ENCODE measurements at regions not wholly inside any gene's neighbourhood (a gene's known extent, or its start where the extent isn't known, plus 50 kb on each side); places are given as distances from the start of the nearest gene placed in this dataset.

DNA sequence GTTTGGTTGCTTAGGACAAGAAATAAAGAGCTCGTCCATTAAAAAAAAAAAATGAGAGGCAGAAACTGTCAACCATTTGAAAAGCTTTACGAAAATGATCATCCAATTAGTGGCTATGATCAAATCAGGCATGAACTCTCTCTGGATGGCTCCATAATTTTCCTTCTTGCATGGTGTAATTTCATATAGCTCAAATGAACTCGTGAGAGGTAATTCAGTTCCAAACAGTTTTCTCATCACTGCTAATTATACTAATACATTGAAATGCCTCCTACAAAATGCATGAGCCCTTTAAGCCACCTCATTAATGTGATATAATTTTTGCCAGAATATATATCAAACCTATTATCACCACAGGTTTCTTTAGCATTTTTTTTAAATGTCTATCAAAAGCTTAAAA is 239.5 kb upstream of the MEIS2 start:
- Histone ChIP-seq H3K27ac (ENCODE audit: low read depth) (no peak overlapping the region), H4K20me1 (replicated peaks; ENCODE audit: insufficient read depth) (no peaks in the 10 kb centered on the region), H3K4me2 (no peak overlapping the region), H3K9me2 (ENCODE audit: insufficient read depth) (no peaks in the 10 kb centered on the region), H3F3A (replicated peaks; ENCODE audit: low read depth) (no peaks in the 10 kb centered on the region), H3K36me3 (ENCODE audit: insufficient read depth) (no peaks in the 10 kb centered on the region), H2AFZ (no peak overlapping the region), H3K27me3 (ENCODE audit: insufficient read depth) (no peaks in the 10 kb centered on the region), H3K4me1 (ENCODE audit: insufficient read depth) (no peaks in the 10 kb centered on the region), H3K4me3 (no peak overlapping the region), H3K79me2 (replicated peaks; ENCODE audit: insufficient read depth) (no peaks in the 10 kb centered on the region)
- Mint-ChIP-seq H3K4me3 (no peak overlapping the region), H3K4me1 (no peaks in the 10 kb centered on the region), H3K27me3 (ENCODE audit: insufficient read depth, low read depth, poor library complexity) (no peaks in the 10 kb centered on the region), H3K27ac (no peak overlapping the region), H3K36me3 (ENCODE audit: low read depth) (no peaks in the 10 kb centered on the region), H3K9me3 (no peaks in the 10 kb centered on the region; the same call in 2 of the 3 replicates)
- no peak for DNase-seq (ENCODE audit: low spot score)
- TF ChIP-seq NANOG (IDR thresholded peaks at IDR 0.05; ENCODE audit: borderline replicate concordance) (no peak), EZH2phosphoT487 (IDR thresholded peaks at IDR 0.05; ENCODE audit: unreplicated experiment) (no peak), EZH2 (IDR thresholded peaks at IDR 0.05; ENCODE audit: low read depth, unreplicated experiment) (no peak), POLR2AphosphoS5 (IDR thresholded peaks at IDR 0.05; ENCODE audit: low read depth) (no peak), ZNF114 (CRISPR knock-in tag; IDR thresholded peaks at IDR 0.05) (no peak), JUNB (IDR thresholded peaks at IDR 0.05; ENCODE audit: unreplicated experiment) (no peak), STAT1 (IDR thresholded peaks at IDR 0.05; ENCODE audit: unreplicated experiment) (no peak)
- TF ChIP-seq, protein P1, sequence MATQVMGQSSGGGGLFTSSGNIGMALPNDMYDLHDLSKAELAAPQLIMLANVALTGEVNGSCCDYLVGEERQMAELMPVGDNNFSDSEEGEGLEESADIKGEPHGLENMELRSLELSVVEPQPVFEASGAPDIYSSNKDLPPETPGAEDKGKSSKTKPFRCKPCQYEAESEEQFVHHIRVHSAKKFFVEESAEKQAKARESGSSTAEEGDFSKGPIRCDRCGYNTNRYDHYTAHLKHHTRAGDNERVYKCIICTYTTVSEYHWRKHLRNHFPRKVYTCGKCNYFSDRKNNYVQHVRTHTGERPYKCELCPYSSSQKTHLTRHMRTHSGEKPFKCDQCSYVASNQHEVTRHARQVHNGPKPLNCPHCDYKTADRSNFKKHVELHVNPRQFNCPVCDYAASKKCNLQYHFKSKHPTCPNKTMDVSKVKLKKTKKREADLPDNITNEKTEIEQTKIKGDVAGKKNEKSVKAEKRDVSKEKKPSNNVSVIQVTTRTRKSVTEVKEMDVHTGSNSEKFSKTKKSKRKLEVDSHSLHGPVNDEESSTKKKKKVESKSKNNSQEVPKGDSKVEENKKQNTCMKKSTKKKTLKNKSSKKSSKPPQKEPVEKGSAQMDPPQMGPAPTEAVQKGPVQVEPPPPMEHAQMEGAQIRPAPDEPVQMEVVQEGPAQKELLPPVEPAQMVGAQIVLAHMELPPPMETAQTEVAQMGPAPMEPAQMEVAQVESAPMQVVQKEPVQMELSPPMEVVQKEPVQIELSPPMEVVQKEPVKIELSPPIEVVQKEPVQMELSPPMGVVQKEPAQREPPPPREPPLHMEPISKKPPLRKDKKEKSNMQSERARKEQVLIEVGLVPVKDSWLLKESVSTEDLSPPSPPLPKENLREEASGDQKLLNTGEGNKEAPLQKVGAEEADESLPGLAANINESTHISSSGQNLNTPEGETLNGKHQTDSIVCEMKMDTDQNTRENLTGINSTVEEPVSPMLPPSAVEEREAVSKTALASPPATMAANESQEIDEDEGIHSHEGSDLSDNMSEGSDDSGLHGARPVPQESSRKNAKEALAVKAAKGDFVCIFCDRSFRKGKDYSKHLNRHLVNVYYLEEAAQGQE (IDR thresholded peaks at IDR 0.05; ENCODE audit: unreplicated experiment): no peak
- no peak for ATAC-seq

DNA sequence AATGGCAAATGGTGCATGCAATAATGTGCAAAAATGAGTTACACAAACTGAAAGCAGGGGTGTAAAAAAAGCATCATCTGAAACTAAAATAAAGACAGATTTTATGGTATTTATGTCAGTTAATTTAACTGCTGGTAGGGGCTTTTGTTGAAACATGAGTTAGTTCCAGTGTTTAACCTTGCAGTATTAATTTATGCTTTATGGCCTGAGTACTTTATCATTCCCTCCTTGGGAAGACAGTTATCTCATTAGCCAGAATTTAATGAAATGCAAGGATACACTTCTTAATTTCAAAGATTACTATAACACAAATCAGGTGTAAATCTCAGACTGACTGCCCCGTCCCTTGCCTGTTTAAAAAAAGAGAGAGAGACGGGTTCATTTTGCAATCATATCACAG is 240.1 kb upstream of the MEIS2 start:
- no peak for ATAC-seq
- H3K4me3 ChIP-seq: no peak overlapping the region
- TF ChIP-seq ZNF114 (CRISPR knock-in tag; IDR thresholded peaks at IDR 0.05) (no peak), STAT1 (IDR thresholded peaks at IDR 0.05; ENCODE audit: unreplicated experiment) (no peak), CREB1 (CRISPR knock-in tag; IDR thresholded peaks at IDR 0.05; ENCODE audit: low read depth) (no peak), EZH2 (IDR thresholded peaks at IDR 0.05; ENCODE audit: low read depth, unreplicated experiment) (no peak), ZNF331 (CRISPR knock-in tag; IDR thresholded peaks at IDR 0.05; ENCODE audit: low read depth) (no peak), POLR2AphosphoS5 (IDR thresholded peaks at IDR 0.05; ENCODE audit: low read depth) (no peak), JUNB (IDR thresholded peaks at IDR 0.05; ENCODE audit: unreplicated experiment) (no peak)
- TF ChIP-seq, protein P2, sequence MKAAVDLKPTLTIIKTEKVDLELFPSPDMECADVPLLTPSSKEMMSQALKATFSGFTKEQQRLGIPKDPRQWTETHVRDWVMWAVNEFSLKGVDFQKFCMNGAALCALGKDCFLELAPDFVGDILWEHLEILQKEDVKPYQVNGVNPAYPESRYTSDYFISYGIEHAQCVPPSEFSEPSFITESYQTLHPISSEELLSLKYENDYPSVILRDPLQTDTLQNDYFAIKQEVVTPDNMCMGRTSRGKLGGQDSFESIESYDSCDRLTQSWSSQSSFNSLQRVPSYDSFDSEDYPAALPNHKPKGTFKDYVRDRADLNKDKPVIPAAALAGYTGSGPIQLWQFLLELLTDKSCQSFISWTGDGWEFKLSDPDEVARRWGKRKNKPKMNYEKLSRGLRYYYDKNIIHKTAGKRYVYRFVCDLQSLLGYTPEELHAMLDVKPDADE (IDR thresholded peaks at IDR 0.05): no peak
- TF ChIP-seq, protein P3, sequence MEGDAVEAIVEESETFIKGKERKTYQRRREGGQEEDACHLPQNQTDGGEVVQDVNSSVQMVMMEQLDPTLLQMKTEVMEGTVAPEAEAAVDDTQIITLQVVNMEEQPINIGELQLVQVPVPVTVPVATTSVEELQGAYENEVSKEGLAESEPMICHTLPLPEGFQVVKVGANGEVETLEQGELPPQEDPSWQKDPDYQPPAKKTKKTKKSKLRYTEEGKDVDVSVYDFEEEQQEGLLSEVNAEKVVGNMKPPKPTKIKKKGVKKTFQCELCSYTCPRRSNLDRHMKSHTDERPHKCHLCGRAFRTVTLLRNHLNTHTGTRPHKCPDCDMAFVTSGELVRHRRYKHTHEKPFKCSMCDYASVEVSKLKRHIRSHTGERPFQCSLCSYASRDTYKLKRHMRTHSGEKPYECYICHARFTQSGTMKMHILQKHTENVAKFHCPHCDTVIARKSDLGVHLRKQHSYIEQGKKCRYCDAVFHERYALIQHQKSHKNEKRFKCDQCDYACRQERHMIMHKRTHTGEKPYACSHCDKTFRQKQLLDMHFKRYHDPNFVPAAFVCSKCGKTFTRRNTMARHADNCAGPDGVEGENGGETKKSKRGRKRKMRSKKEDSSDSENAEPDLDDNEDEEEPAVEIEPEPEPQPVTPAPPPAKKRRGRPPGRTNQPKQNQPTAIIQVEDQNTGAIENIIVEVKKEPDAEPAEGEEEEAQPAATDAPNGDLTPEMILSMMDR (conservative IDR thresholded peaks at IDR 0.05; ENCODE audit: low read depth in 2 of 2): no peak

More for the DNA sequence above, 240.1 kb upstream of the MEIS2 start:
- Histone ChIP-seq H3K27ac (ENCODE audit: low read depth) (no peak overlapping the region), H4K20me1 (replicated peaks; ENCODE audit: insufficient read depth) (no peaks in the 10 kb centered on the region), H3F3A (replicated peaks; ENCODE audit: low read depth) (no peaks in the 10 kb centered on the region), H3K27me3 (ENCODE audit: insufficient read depth) (no peaks in the 10 kb centered on the region), H2AFZ (no peak overlapping the region), H3K4me1 (ENCODE audit: insufficient read depth) (no peaks in the 10 kb centered on the region), H3K4me2 (no peak overlapping the region), H3K79me2 (replicated peaks; ENCODE audit: insufficient read depth) (no peaks in the 10 kb centered on the region), H3K9me2 (ENCODE audit: insufficient read depth) (no peaks in the 10 kb centered on the region), H3K36me3 (ENCODE audit: insufficient read depth) (no peaks in the 10 kb centered on the region)
- Mint-ChIP-seq H3K36me3 (ENCODE audit: low read depth) (no peaks in the 10 kb centered on the region), H3K4me1 (no peaks in the 10 kb centered on the region), H3K9me3 (no peaks in the 10 kb centered on the region; the same call in 2 of the 3 replicates), H3K27me3 (ENCODE audit: insufficient read depth, low read depth, poor library complexity) (no peaks in the 10 kb centered on the region), H3K4me3 (no peak overlapping the region), H3K27ac (no peak overlapping the region)
- DNase-seq (ENCODE audit: low spot score): no peak

Data from GM23338 (cell line).